HepG2 (cell line): ENCODE measurements at regions not wholly inside any gene's neighbourhood (a gene's known extent, or its start where the extent isn't known, plus 50 kb on each side); places are given as distances from the start of the nearest gene placed in this dataset.

Experiments
- ELF3 ChIP-seq: IDR thresholded peaks from 2 replicates; pipeline ENCODE4 v1.6.1; 2016; ENCODE audit warnings: missing genetic modification reagents, missing compliant biosample characterization
- FOXA3 ChIP-seq: IDR thresholded peaks from 2 replicates; pipeline ENCODE4 v1.6.1; 2016; ENCODE audit warnings: missing genetic modification reagents, missing compliant biosample characterization
- MIER3 ChIP-seq: IDR thresholded peaks from 2 replicates; pipeline ENCODE4 v1.6.1; 2016; ENCODE audit warnings: missing compliant biosample characterization, borderline replicate concordance
- MXD4 ChIP-seq: IDR thresholded peaks from 2 replicates; pipeline ENCODE4 v1.6.1; 2016; ENCODE audit warnings: mild to moderate bottlenecking, missing biosample characterization, missing genetic modification reagents
- NPAS2 ChIP-seq: sonication (generic); formaldehyde crosslinking; IDR thresholded peaks from 2 replicates; pipeline ENCODE4 v1.8.0; 2022; ENCODE audit warnings: mild to moderate bottlenecking, missing genetic modification reagents, borderline replicate concordance
- NR2F1 ChIP-seq, 2 experiments: fragments of 450-650 bp in 1 of 2; formaldehyde crosslinking in 1 of 2; IDR thresholded peaks; 2 replicates each; pipeline versions ENCODE4 v1.5.0 to v1.6.1; 2016 to 2020; ENCODE audit warnings: mild to moderate bottlenecking in 1 of 2, missing compliant biosample characterization in 1 of 2, missing genetic modification reagents in 1 of 2, moderate library complexity in 1 of 2
- NR2F6 ChIP-seq, 2 experiments: IDR thresholded peaks; 2 replicates each; pipeline ENCODE4 v1.6.1; 2016; ENCODE audit warnings: antibody characterized with exemption in 1 of 2, mild to moderate bottlenecking in 1 of 2
- SMYD3 ChIP-seq: sonication (generic); formaldehyde crosslinking; IDR thresholded peaks from 2 replicates; pipeline ENCODE4 v1.8.1; 2023; ENCODE audit warnings: mild to moderate bottlenecking, missing genetic modification reagents
- ZFP1 ChIP-seq: IDR thresholded peaks from 2 replicates; pipeline ENCODE4 v1.6.1; 2016
- ZNF484 ChIP-seq: sonication (generic); formaldehyde crosslinking; IDR thresholded peaks from 2 replicates; pipeline ENCODE4 v1.5.1; 2020; ENCODE audit warnings: mild to moderate bottlenecking, low read depth, missing genetic modification reagents, borderline replicate concordance
- ZNF557 ChIP-seq: sonication (generic); formaldehyde crosslinking; IDR thresholded peaks from 2 replicates; pipeline ENCODE4 v1.4.0; 2020; ENCODE audit warnings: missing genetic modification reagents
- ZNF572 ChIP-seq: sonication (generic); formaldehyde crosslinking; IDR thresholded peaks from 2 replicates; pipeline ENCODE4 v1.5.1; 2020; ENCODE audit warnings: mild to moderate bottlenecking, missing genetic modification reagents
- ZNF577 ChIP-seq: sonication (generic); formaldehyde crosslinking; IDR thresholded peaks from 2 replicates; pipeline ENCODE4 v1.4.0; 2020; ENCODE audit warnings: mild to moderate bottlenecking, low read depth, missing genetic modification reagents, borderline replicate concordance
- ZNF749 ChIP-seq: sonication (generic); formaldehyde crosslinking; IDR thresholded peaks from 2 replicates; pipeline ENCODE4 v1.8.0; 2022; ENCODE audit warnings: mild to moderate bottlenecking, missing genetic modification reagents, moderate library complexity, borderline replicate concordance
- TF ChIP-seq, protein P1 (sequence below): sonication (generic); formaldehyde crosslinking; IDR thresholded peaks from 2 replicates; pipeline ENCODE4 v1.8.0; 2022; ENCODE audit warnings: mild to moderate bottlenecking, missing genetic modification reagents
- TF ChIP-seq, protein P2 (sequence below): sonication (generic); formaldehyde crosslinking; IDR thresholded peaks from 2 replicates; pipeline ENCODE4 v1.4.0; 2020; ENCODE audit warnings: missing genetic modification reagents; ENCODE audit errors: not compliant biosample characterization
- TF ChIP-seq, protein P3 (sequence below): sonication (generic); formaldehyde crosslinking; IDR thresholded peaks from 2 replicates; pipeline ENCODE4 v1.8.0; 2022; ENCODE audit warnings: missing genetic modification reagents, mild to moderate bottlenecking, borderline replicate concordance
- TF ChIP-seq, protein P4 (sequence below): sonication (generic); formaldehyde crosslinking; IDR thresholded peaks from 2 replicates; pipeline ENCODE4 v1.8.0; 2022; ENCODE audit warnings: mild to moderate bottlenecking, missing genetic modification reagents; ENCODE audit not compliant: insufficient replicate concordance
- TF ChIP-seq, protein P5 (sequence below): sonication (generic); formaldehyde crosslinking; IDR thresholded peaks from 2 replicates; pipeline ENCODE4 v1.4.0; 2020; ENCODE audit warnings: mild to moderate bottlenecking, low read depth, missing genetic modification reagents
- TF ChIP-seq, protein P6 (sequence below), 2 experiments: sonication (generic) in 1 of 2; formaldehyde crosslinking in 1 of 2; IDR thresholded peaks; 2 replicates each; pipeline versions ENCODE4 v1.4.0 to v1.6.1; 2016 to 2020; ENCODE audit warnings: borderline replicate concordance in 1 of 2, low read depth in 1 of 2, mild to moderate bottlenecking in 1 of 2, missing genetic modification reagents in 1 of 2

DNA sequence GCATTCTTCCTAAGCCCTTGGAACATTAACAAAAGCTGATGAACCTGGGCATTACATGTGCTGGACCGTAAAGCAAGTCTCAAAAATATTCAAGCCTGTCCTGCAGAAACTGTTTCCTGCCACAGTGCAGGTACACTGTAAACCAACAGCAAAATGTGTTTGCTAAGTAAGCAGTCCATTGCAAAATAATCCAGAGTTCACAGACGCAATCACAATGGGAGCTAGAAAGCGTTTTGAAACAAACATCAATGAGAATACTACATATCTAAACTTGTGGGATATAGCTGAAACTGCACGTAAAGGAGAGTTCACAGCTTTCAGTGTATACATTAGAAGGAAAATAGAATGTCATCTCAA is 61.6 kb downstream of the RGS12 start (continued):
- TF ChIP-seq ZNF484 (no peak), ZNF749 (CRISPR knock-in tag) (no peak; the same call in 1 of the 2 replicates), FOXA3 (CRISPR knock-in tag) (peak; percentile 99), ZNF577 (no peak), NR2F1 (CRISPR knock-in tag; IDR thresholded peaks at IDR 0.05) (no peak), MXD4 (CRISPR knock-in tag) (peak; percentile 50; the same call in 1 of the 2 replicates), SMYD3 (CRISPR knock-in tag) (no peak), ZNF572 (CRISPR knock-in tag) (no peak), ZFP1 (CRISPR knock-in tag) (peak; percentile 73; the same call in 1 of the 2 replicates), MIER3 (CRISPR knock-in tag) (peak; percentile 93), NPAS2 (no peak), ZNF557 (CRISPR knock-in tag) (0 out of 2 replicates have a peak, but pooled peaks have one; percentile 46), ELF3 (peak; percentile 95), NR2F6 (IDR thresholded peaks at IDR 0.05) (peak; percentile 81; the same call in 1 of the 2 replicates), NR2F6 (CRISPR knock-in tag; IDR thresholded peaks at IDR 0.05) (peak; percentile 89)
- TF ChIP-seq, protein P1, sequence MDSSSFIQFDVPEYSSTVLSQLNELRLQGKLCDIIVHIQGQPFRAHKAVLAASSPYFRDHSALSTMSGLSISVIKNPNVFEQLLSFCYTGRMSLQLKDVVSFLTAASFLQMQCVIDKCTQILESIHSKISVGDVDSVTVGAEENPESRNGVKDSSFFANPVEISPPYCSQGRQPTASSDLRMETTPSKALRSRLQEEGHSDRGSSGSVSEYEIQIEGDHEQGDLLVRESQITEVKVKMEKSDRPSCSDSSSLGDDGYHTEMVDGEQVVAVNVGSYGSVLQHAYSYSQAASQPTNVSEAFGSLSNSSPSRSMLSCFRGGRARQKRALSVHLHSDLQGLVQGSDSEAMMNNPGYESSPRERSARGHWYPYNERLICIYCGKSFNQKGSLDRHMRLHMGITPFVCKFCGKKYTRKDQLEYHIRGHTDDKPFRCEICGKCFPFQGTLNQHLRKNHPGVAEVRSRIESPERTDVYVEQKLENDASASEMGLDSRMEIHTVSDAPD: no peak; the same call in 1 of the 2 replicates
- TF ChIP-seq, protein P2, sequence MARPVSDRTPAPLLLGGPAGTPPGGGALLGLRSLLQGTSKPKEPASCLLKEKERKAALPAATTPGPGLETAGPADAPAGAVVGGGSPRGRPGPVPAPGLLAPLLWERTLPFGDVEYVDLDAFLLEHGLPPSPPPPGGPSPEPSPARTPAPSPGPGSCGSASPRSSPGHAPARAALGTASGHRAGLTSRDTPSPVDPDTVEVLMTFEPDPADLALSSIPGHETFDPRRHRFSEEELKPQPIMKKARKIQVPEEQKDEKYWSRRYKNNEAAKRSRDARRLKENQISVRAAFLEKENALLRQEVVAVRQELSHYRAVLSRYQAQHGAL (CRISPR knock-in tag): no peak
- TF ChIP-seq, protein P3, sequence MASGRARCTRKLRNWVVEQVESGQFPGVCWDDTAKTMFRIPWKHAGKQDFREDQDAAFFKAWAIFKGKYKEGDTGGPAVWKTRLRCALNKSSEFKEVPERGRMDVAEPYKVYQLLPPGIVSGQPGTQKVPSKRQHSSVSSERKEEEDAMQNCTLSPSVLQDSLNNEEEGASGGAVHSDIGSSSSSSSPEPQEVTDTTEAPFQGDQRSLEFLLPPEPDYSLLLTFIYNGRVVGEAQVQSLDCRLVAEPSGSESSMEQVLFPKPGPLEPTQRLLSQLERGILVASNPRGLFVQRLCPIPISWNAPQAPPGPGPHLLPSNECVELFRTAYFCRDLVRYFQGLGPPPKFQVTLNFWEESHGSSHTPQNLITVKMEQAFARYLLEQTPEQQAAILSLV (CRISPR knock-in tag): no peak
- TF ChIP-seq, protein P4, sequence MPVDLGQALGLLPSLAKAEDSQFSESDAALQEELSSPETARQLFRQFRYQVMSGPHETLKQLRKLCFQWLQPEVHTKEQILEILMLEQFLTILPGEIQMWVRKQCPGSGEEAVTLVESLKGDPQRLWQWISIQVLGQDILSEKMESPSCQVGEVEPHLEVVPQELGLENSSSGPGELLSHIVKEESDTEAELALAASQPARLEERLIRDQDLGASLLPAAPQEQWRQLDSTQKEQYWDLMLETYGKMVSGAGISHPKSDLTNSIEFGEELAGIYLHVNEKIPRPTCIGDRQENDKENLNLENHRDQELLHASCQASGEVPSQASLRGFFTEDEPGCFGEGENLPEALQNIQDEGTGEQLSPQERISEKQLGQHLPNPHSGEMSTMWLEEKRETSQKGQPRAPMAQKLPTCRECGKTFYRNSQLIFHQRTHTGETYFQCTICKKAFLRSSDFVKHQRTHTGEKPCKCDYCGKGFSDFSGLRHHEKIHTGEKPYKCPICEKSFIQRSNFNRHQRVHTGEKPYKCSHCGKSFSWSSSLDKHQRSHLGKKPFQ: peak; percentile 57
- TF ChIP-seq, protein P5, sequence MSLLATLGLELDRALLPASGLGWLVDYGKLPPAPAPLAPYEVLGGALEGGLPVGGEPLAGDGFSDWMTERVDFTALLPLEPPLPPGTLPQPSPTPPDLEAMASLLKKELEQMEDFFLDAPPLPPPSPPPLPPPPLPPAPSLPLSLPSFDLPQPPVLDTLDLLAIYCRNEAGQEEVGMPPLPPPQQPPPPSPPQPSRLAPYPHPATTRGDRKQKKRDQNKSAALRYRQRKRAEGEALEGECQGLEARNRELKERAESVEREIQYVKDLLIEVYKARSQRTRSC: no peak
- TF ChIP-seq, protein P6, sequence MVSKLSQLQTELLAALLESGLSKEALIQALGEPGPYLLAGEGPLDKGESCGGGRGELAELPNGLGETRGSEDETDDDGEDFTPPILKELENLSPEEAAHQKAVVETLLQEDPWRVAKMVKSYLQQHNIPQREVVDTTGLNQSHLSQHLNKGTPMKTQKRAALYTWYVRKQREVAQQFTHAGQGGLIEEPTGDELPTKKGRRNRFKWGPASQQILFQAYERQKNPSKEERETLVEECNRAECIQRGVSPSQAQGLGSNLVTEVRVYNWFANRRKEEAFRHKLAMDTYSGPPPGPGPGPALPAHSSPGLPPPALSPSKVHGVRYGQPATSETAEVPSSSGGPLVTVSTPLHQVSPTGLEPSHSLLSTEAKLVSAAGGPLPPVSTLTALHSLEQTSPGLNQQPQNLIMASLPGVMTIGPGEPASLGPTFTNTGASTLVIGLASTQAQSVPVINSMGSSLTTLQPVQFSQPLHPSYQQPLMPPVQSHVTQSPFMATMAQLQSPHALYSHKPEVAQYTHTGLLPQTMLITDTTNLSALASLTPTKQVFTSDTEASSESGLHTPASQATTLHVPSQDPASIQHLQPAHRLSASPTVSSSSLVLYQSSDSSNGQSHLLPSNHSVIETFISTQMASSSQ (IDR thresholded peaks at IDR 0.05; ENCODE audit: low read depth): peak; percentile 80
- TF ChIP-seq, protein P6 (CRISPR knock-in tag; IDR thresholded peaks at IDR 0.05; ENCODE audit: borderline replicate concordance): peak; percentile 81; the same call in 1 of the 2 replicates
